Common myeloid progenitor, CD34-positive (primary cell): ENCODE measurements at regions not wholly inside any gene's neighbourhood (a gene's known extent, or its start where the extent isn't known, plus 50 kb on each side); places are given as distances from the start of the nearest gene placed in this dataset.
"Not testable (repeated sequence)": the region's sequence is repeated elsewhere in the genome, so short reads cannot be mapped to it uniquely, and the experiment has no call there.

ENCODE experiments used
- CTCF ChIA-PET: fragments of 350-600 bp; sonication (Branson Sonifier 250); formaldehyde crosslinking; loops from one replicate; lab custom pipeline; 2021; ENCODE audit warnings: antibody characterized with exemption; lab: Charles Lee
- POLR2A ChIA-PET: fragments of 350-600 bp; sonication (Branson Sonifier 250); formaldehyde crosslinking; loops from one replicate; lab custom pipeline; 2021; ENCODE audit warnings: antibody characterized with exemption; lab: Charles Lee
- DNase-seq, 3 donors: peaks; one replicate each; pipeline versions ENCODE4 v3.0.0 to v3.0.0-alpha.2; 2013
- H3K27ac ChIP-seq, 2 experiments: 1 replicate in 1 of 2; 2 replicates in 1 of 2; pipeline ENCODE4 v1.7.0; 2013; ENCODE audit warnings: inconsistent platforms in 2 of 2, low read length in 2 of 2, mild to moderate bottlenecking in 2 of 2, low read depth in 1 of 2, moderate library complexity in 1 of 2; ENCODE audit not compliant: severe bottlenecking in 2 of 2, insufficient read depth in 1 of 2, poor library complexity in 1 of 2
- H3K27me3 ChIP-seq, 5 experiments: replicated peaks in 2 of 5; 1 replicate in 3 of 5; 2 replicates in 2 of 5; pipeline versions ENCODE4 v1.6.1 to v1.7.0; 2013; ENCODE audit warnings: low read length in 4 of 5, mild to moderate bottlenecking in 2 of 5, moderate library complexity in 2 of 5, inconsistent platforms in 1 of 5; ENCODE audit not compliant: insufficient read depth in 5 of 5, control insufficient read depth in 4 of 5
- H3K36me3 ChIP-seq, 4 experiments: 1 replicate in 2 of 4; 2 replicates in 2 of 4; pipeline versions ENCODE4 v1.6.1 to v1.7.0; 2013; ENCODE audit warnings: low read length in 3 of 4, control low read depth in 1 of 4, mild to moderate bottlenecking in 1 of 4; ENCODE audit not compliant: control insufficient read depth in 4 of 4, insufficient read depth in 4 of 4
- H3K4me1 ChIP-seq, 4 experiments: 1 replicate in 3 of 4; 2 replicates in 1 of 4; pipeline versions ENCODE4 v1.6.1 to v1.7.1; 2013; ENCODE audit warnings: low read length in 3 of 4, mild to moderate bottlenecking in 3 of 4, control low read depth in 1 of 4, inconsistent platforms in 1 of 4, moderate library complexity in 1 of 4; ENCODE audit not compliant: control insufficient read depth in 4 of 4, insufficient read depth in 4 of 4; ENCODE audit errors: control extremely low read depth in 1 of 4
- H3K4me3 ChIP-seq, 7 experiments: 1 replicate in 4 of 7; 2 replicates in 3 of 7; pipeline versions ENCODE4 v1.5.1 to v1.7.0; 2013; ENCODE audit warnings: mild to moderate bottlenecking in 7 of 7, low read length in 6 of 7, moderate library complexity in 6 of 7, inconsistent platforms in 2 of 7, low read depth in 2 of 7, control low read depth in 1 of 7; ENCODE audit not compliant: insufficient read depth in 4 of 7, control insufficient read depth in 1 of 7; ENCODE audit errors: extremely low read depth in 1 of 7
- H3K9me3 ChIP-seq, 5 experiments: 1 replicate in 4 of 5; 2 replicates in 1 of 5; pipeline versions ENCODE4 v1.6.1 to v1.7.1; 2013; ENCODE audit warnings: low read length in 4 of 5, mild to moderate bottlenecking in 2 of 5, inconsistent platforms in 1 of 5, low read depth in 1 of 5, moderate library complexity in 1 of 5; ENCODE audit not compliant: control insufficient read depth in 4 of 5, insufficient read depth in 2 of 5; ENCODE audit errors: control extremely low read depth in 1 of 5
- WGBS: methylation state at CpG from one replicate; pipeline ENCODE4 v1.1.5; 2013; ENCODE audit not compliant: insufficient coverage; 5-methylcytosine and 5-hydroxymethylcytosine counted together

- H3K4me1 ChIP-seq: no peaks in the 10 kb centered on the region
- no peak overlapping the region for H3K27ac ChIP-seq
- H3K36me3 ChIP-seq: no peaks in the 10 kb centered on the region
- CTCF ChIA-PET: no interaction called here
- WGBS: no CpG with 5 or more reads among the region's 1 CpG
- no peaks in the 10 kb centered on the region for H3K27me3 ChIP-seq
- H3K4me3 ChIP-seq: no peak overlapping the region
- DNase-seq: no peak
- POLR2A ChIA-PET: no interaction called here
- H3K9me3 ChIP-seq: no peaks in the 10 kb centered on the region
These were observed 670.0 kb downstream of the SI start for GRCh38 chr3:164408326-164408725.

GRCh38 chr3:164407111-164407510 lies 671.2 kb downstream of the SI start:
- H3K9me3 ChIP-seq: no peaks in the 10 kb centered on the region
- no CpG with 5 or more reads among the region's 3 CpGs for WGBS
- H3K4me1 ChIP-seq: no peaks in the 10 kb centered on the region
- no peaks in the 10 kb centered on the region for H3K27me3 ChIP-seq
- no peak overlapping the region for H3K27ac ChIP-seq
- DNase-seq: no peak
- no peak overlapping the region for H3K4me3 ChIP-seq
- ChIA-PET POLR2A (no interaction called here), CTCF (no interaction called here)
- H3K36me3 ChIP-seq: no peaks in the 10 kb centered on the region

GRCh38 chr3:164406281-164406680 lies 672.0 kb downstream of the SI start:
- WGBS: 61% methylated on average over 2 of the region's 3 CpGs
- no peak for DNase-seq
- Histone ChIP-seq H3K4me3 (no peak overlapping the region), H3K27ac (no peak overlapping the region), H3K9me3 (no peaks in the 10 kb centered on the region), H3K27me3 (no peaks in the 10 kb centered on the region), H3K4me1 (no peaks in the 10 kb centered on the region), H3K36me3 (no peaks in the 10 kb centered on the region)
- CTCF ChIA-PET: no interaction called here
- POLR2A ChIA-PET: no interaction called here

GRCh38 chr3:164401923-164402322 lies 676.4 kb downstream of the SI start:
- Histone ChIP-seq H3K27me3 (no peaks in the 10 kb centered on the region), H3K36me3 (no peaks in the 10 kb centered on the region), H3K27ac (no peak overlapping the region), H3K9me3 (no peaks in the 10 kb centered on the region), H3K4me3 (no peak overlapping the region), H3K4me1 (no peaks in the 10 kb centered on the region)
- ChIA-PET POLR2A (no interaction called here), CTCF (no interaction called here)
- WGBS: 89% methylated on average over 19 of the region's 30 CpGs
- DNase-seq: no peak

GRCh38 chr3:164401440-164401839 lies 676.9 kb downstream of the SI start:
- CTCF ChIA-PET, DNase-seq, POLR2A ChIA-PET, H3K9me3 ChIP-seq, H3K4me3 ChIP-seq, H3K36me3 ChIP-seq, H3K27me3 ChIP-seq, H3K27ac ChIP-seq, H3K4me1 ChIP-seq: not testable (repeated sequence)
- WGBS: 75% methylated on average over 2 of the region's 7 CpGs

- no peak overlapping the region for H3K4me3 ChIP-seq
- no peaks in the 10 kb centered on the region for H3K9me3 ChIP-seq
- H3K4me1 ChIP-seq: no peaks in the 10 kb centered on the region
- H3K36me3 ChIP-seq: no peaks in the 10 kb centered on the region
- ChIA-PET POLR2A (no interaction called here), CTCF (no interaction called here)
- H3K27me3 ChIP-seq: no peaks in the 10 kb centered on the region
- H3K27ac ChIP-seq: no peak overlapping the region
- no peak for DNase-seq
These were observed 680.8 kb downstream of the SI start for GRCh38 chr3:164397462-164397861.

- Histone ChIP-seq H3K27ac (no peak overlapping the region), H3K36me3 (no peaks in the 10 kb centered on the region), H3K27me3 (no peaks in the 10 kb centered on the region), H3K9me3 (no peaks in the 10 kb centered on the region), H3K4me1 (no peaks in the 10 kb centered on the region), H3K4me3 (no peak overlapping the region)
- ChIA-PET POLR2A (no interaction called here), CTCF (no interaction called here)
- DNase-seq: no peak
- no CpG with 5 or more reads among the region's 1 CpG for WGBS
These were observed 685.1 kb downstream of the SI start for GRCh38 chr3:164393171-164393570.

- Histone ChIP-seq H3K27me3 (no peaks in the 10 kb centered on the region), H3K4me1 (no peaks in the 10 kb centered on the region), H3K27ac (no peak overlapping the region), H3K4me3 (no peak overlapping the region), H3K36me3 (no peaks in the 10 kb centered on the region), H3K9me3 (no peaks in the 10 kb centered on the region)
- DNase-seq: no peak
- ChIA-PET CTCF (no interaction called here), POLR2A (no interaction called here)
These were observed 688.2 kb downstream of the SI start for GRCh38 chr3:164390046-164390445.
